ENCODE measurements at regions not wholly inside any gene's neighbourhood (a gene's known extent, or its start where the extent isn't known, plus 50 kb on each side); places are given as distances from the start of the nearest gene placed in this dataset.
"Not testable (repeated sequence)": the region's sequence is repeated elsewhere in the genome, so short reads cannot be mapped to it uniquely, and the experiment has no call there.

GRCh38 chrX:20715176-20715575 lies 448.5 kb upstream of the RPS6KA3 start:
- DNase-seq (ENCODE audit: low read depth in 2 of 2), result no peak

DNA sequence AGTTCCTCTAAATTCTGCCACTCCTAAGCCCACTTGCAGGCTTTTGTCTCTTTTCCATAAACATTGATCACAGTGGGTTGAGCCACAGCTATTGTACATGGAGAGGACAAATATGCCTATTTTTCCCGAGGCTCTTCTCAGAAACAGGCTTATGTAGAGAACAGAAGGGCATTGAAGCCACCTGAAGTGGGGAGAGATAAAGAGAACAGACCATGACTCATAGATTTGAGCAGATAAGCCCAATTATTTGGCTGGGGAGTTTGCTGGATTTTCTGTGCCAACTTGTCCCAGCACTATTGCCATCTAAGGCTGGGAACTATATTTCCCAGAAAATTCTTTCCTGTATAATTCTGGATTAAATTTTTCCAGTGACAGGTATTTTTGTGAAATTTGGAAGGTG lies 446.1 kb upstream of the RPS6KA3 start:
- DNase-seq (ENCODE audit: low read depth in 2 of 2), result no peak

DNA sequence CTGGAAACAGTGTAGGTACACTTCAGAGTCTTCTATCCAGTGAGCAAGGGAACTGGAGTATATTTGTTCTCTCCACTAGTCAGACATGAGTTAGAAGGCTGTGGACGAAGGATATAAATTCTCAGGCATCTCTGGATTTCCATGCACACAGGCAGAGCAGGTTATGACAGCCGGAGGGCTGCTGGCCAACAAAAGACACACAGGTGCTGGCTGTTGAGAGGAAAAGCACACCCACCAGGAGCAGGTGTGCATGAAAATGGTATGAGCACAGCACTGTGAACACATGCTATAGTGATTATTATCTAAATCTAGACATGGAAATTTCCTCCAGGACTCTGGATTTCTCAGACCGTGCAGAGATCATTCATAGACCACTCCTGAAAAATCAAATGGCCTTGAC lies 444.7 kb upstream of the RPS6KA3 start:
- DNase-seq (ENCODE audit: low read depth in 2 of 2), result no peak

DNA sequence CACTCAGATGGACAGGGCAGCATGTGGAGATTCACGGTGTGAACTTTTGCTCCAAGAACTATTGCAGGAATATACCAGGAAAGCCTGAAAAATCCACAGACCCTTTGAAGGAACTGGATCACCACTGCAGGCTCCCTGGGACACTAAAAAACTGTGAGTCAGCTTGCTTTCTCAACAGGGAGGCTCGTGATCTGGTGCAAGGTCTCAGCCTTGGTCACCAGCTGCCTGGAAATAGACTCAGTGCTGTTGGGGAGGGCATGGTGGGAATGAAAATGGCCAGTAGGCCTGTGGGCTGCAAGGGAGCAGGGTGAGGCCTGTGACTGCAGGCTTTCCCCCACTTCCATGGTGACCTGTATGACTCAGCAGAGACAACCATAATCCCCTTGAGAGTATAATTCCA lies 426.4 kb upstream of the RPS6KA3 start:
- DNase-seq (ENCODE audit: low read depth in 2 of 2), result no peak

DNA sequence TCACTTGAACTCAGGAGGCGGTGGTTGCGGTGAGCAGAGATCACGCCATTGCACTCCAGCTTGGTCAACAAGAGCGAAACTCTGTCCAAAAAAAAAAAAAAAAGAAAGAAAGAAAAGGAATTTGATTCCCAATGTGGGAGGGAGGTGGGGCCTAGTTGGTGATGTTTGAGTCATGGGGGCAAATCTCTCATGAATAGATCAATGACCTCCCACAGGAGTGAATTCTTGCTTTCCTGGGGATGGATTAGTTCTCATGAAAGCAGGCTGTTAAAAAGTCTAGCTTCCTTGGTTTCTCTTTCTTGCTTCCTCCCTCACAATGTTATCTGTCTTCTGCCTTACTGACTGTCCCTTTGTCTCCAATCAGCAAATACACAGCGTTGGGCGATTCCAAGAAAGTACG lies 419.5 kb upstream of the RPS6KA3 start:
- DNase-seq (ENCODE audit: low read depth in 2 of 2), result no peak

GRCh38 chrX:20685652-20686051 lies 418.9 kb upstream of the RPS6KA3 start:
- DNase-seq (ENCODE audit: low read depth in 2 of 2), result no peak

DNA sequence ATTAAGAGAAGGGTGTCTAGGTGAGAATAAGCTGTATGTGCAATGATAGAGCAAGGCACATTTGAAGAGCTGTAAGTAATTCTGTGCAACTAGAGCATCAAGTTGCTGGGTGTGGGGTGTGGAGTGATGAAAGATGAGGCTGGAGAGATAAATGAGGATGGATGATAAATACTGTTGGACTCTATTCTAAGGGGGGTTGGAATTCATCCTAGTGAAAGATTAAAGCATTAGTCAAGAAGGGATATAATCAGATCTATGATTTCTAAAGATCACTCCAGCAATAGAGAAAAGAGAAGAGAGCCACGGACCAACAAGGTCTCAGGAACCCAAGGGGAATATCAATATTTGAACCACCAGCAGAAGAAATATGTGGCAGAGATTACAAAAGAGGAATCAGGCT lies 415.0 kb upstream of the RPS6KA3 start:
- no peak for DNase-seq (ENCODE audit: low read depth in 2 of 2)

- DNase-seq (ENCODE audit: low read depth in 2 of 2), result no peak
Measured at GRCh38 chrX:20680998-20681397, 414.3 kb upstream of the RPS6KA3 start.

GRCh38 chrX:20672476-20672875 lies 405.8 kb upstream of the RPS6KA3 start:
- DNase-seq (ENCODE audit: low read depth in 2 of 2), result no peak

GRCh38 chrX:20671746-20672145 lies 405.0 kb upstream of the RPS6KA3 start:
- not testable (repeated sequence) for DNase-seq (ENCODE audit: low read depth in 2 of 2)

DNA sequence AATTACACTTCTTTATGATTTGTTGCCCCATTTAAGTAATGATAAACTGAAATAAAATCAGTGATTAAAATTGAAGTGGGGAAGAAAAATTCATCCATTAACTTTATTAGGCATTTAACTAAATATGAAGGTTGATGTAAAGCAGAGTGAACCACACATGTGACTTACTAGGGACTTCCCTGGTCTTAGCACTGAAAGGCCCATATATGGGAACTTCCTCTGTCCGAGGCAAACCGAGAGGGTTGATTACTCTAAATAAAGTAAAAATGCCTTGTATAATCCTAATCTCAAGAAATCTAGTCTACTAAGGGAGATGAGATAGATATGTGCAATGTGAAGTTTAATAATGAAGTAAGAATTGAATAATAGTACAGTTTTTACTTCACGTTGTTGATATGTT lies 403.9 kb upstream of the RPS6KA3 start:
- DNase-seq (ENCODE audit: low read depth in 2 of 2), result no peak

GRCh38 chrX:20668550-20668949 lies 401.8 kb upstream of the RPS6KA3 start:
- no peak for DNase-seq (ENCODE audit: low read depth in 2 of 2)

GRCh38 chrX:20666331-20666730 lies 399.6 kb upstream of the RPS6KA3 start:
- no peak for DNase-seq (ENCODE audit: low read depth in 2 of 2)

DNA sequence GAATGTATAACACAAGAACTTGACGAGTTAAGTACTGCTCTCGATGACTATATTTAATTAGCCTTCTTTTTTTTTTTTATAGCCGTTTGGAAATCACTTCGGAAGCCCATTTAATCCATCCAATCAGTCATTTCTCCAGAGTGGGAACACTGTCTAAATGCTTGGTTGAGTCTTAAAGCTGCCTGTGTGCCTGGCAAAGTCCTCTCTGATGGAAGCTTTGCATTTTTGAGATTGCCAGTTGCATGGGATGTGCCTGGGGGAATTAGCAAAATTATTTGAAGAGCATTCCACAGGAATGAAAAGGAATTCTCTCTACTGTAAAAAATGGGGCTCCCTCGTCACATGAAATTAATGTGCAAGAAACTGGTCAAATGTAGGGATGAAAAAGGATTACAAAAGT lies 398.8 kb upstream of the RPS6KA3 start:
- DNase-seq (ENCODE audit: low read depth in 2 of 2), result no peak

DNA sequence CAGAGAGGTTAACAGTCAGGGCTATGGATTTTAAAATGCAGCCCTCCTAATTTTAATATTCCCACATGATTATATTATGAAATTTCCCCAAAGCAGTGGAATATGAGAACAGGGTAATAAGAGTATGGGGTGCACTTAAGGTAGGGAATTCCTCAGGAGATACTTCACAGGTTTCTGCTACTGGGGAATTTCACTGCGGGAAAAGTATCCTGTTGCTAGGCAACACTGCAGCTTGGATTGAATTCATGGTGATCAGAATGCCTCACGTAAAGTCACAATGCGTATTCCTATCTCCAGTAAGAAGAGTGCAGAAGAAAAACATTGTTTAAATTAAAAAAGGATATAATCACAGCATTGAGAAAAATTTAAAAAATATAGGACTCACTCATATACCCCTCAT lies 398.1 kb upstream of the RPS6KA3 start:
- DNase-seq (ENCODE audit: low read depth in 2 of 2), result no peak

- no peak for DNase-seq (ENCODE audit: low read depth in 2 of 2)
Measured at GRCh38 chrX:20664131-20664530, 397.4 kb upstream of the RPS6KA3 start.

DNA sequence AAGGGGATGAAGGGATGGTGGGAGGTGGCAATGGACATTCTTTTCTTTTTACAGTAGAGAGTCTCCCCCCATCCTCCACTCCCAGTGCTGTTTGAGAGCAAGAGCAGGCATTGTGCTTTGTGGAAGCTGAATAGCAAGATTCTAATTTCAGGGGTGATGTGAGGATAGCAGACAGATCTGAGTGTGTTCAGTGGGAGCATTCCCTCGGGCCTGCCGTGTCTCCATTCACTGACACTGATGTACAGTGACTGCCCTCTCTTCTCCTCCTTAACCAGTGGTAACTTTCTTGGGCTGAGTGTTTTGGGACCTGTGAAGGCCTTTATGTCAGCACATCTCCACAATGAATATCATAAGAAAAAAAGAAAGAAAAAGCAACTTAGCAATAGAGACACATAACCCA lies 396.6 kb upstream of the RPS6KA3 start:
- DNase-seq (ENCODE audit: low read depth in 2 of 2), result no peak

- DNase-seq (ENCODE audit: low read depth in 2 of 2), result no peak
Measured at GRCh38 chrX:20656721-20657120, 390.0 kb upstream of the RPS6KA3 start.

DNA sequence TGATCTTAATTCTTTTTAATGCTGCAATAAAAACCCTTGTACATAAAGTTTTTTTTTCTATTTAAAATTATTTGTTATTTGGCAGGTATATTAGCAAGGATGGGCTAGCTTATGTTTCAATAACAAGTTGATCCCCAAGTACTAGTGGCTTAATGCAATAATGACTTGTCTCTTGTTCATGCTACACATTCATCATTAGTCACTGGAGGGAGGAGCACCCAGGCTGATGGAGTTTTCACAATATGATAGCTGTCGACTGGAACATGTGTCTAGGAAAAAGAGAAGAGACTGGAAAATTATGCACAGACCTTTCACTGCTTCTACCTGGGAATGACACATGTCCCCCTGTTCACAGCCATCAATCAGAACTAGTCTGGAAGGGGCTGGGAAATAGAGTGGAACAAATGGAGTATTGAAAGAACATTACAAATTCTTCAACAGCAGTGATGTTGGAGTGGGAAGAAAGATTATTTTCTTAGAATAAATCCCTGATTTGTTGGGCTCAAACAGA lies 387.9 kb upstream of the RPS6KA3 start:
- no peak for DNase-seq (ENCODE audit: low read depth in 2 of 2)

DNA sequence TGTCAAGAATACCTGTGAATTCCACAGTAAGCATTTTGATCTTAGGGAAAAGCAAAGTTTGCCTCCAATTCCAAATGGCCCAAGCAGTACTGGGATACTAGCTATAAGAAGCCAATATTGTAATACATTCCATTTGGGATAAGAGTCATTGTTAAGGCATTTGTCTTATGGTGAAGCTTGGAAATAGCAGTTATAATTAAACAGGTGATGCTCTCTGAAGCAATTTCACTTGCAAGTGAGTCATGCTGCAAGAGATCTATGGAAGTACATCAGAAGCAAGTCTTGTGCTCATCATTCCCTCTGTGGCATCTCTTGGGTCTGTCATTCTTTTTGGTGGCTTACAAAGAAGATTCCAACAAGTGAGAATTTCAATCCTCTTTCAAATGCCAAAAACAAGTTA lies 386.4 kb upstream of the RPS6KA3 start:
- no peak for DNase-seq (ENCODE audit: low read depth in 2 of 2)

DNA sequence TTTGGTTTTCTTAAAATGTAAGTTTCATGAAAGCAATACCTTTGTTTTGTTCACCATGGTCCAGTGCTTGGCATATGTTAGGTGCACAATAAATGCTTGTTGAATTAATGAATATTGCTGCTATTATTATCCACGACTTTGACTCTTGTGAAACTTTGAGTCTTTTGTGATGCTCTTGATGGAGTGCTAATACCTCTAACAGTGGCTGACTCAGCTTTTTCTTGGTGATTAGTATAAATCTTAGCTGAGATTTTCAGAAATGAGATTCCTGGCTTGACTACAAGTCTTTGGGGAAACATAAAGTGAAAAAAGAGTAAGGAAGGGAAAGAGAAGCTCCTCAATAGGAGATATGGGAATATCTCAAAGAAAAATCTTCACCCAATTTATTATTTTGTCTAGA lies 375.2 kb upstream of the RPS6KA3 start:
- DNase-seq (ENCODE audit: low read depth in 2 of 2), result no peak

- no peak for DNase-seq (ENCODE audit: low read depth in 2 of 2)
Measured at GRCh38 chrX:20639115-20639514, 372.4 kb upstream of the RPS6KA3 start.

- DNase-seq (ENCODE audit: low read depth in 2 of 2), result no peak
Measured at GRCh38 chrX:20637351-20637750, 370.6 kb upstream of the RPS6KA3 start.

GRCh38 chrX:20633451-20633850 lies 366.7 kb upstream of the RPS6KA3 start:
- DNase-seq (ENCODE audit: low read depth in 2 of 2), result no peak

- no peak for DNase-seq (ENCODE audit: low read depth in 2 of 2)
Measured at GRCh38 chrX:20623448-20623847, 356.7 kb upstream of the RPS6KA3 start.

All from stimulated activated CD8-positive, alpha-beta memory T cell treated with anti-CD3 and anti-CD28 coated beads, Interleukin-15, amount 100 ng/mL, for 4 hours (primary cell).